Gastroesophageal sphincter (tissue), 3 donors: ENCODE measurements at regions not wholly inside any gene's neighbourhood (a gene's known extent, or its start where the extent isn't known, plus 50 kb on each side); places are given as distances from the start of the nearest gene placed in this dataset.

Experiments
- POLR2AphosphoS5 ChIP-seq: sonication (generic); formaldehyde crosslinking; IDR thresholded peaks from one replicate; pipeline ENCODE4 v1.6.1; 2017; ENCODE audit warnings: antibody characterized with exemption
- TF ChIP-seq, protein P1 (sequence below), 4 experiments: fragments of 200-600 bp in 2 of 4; fragments of 450-650 bp in 2 of 4; sonication (generic) in 1 of 4; IDR thresholded peaks; one replicate each; pipeline ENCODE4 v1.5.1; 2017 to 2019; ENCODE audit warnings: antibody characterized with exemption in 4 of 4, mild to moderate bottlenecking in 2 of 4, moderate library complexity in 2 of 4

DNA sequence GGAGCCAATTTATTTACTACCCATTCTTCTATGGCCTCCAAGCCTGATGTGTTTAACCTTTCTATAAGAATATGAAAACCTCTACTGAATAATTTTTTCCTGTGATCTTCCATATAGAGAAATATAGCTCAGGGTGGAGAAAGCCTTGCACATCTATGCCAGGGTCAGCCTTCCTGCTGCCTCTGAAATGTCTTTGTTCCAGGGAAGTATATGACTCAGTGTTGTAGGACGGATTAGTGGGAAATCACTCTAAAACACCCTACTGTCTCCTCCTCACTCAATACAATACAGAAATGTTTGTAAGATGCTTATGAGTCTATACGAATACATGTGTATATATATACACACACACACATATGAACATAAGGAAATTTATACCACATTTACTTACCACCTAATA lies 1044.9 kb downstream of the BRINP3 start:
- TF ChIP-seq, protein P1, sequence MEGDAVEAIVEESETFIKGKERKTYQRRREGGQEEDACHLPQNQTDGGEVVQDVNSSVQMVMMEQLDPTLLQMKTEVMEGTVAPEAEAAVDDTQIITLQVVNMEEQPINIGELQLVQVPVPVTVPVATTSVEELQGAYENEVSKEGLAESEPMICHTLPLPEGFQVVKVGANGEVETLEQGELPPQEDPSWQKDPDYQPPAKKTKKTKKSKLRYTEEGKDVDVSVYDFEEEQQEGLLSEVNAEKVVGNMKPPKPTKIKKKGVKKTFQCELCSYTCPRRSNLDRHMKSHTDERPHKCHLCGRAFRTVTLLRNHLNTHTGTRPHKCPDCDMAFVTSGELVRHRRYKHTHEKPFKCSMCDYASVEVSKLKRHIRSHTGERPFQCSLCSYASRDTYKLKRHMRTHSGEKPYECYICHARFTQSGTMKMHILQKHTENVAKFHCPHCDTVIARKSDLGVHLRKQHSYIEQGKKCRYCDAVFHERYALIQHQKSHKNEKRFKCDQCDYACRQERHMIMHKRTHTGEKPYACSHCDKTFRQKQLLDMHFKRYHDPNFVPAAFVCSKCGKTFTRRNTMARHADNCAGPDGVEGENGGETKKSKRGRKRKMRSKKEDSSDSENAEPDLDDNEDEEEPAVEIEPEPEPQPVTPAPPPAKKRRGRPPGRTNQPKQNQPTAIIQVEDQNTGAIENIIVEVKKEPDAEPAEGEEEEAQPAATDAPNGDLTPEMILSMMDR (IDR thresholded peaks at IDR 0.05), result no peak
- no peak for TF ChIP-seq POLR2AphosphoS5
